ENCODE measurements at regions not wholly inside any gene's neighbourhood (a gene's known extent, or its start where the extent isn't known, plus 50 kb on each side); places are given as distances from the start of the nearest gene placed in this dataset.

DNA sequence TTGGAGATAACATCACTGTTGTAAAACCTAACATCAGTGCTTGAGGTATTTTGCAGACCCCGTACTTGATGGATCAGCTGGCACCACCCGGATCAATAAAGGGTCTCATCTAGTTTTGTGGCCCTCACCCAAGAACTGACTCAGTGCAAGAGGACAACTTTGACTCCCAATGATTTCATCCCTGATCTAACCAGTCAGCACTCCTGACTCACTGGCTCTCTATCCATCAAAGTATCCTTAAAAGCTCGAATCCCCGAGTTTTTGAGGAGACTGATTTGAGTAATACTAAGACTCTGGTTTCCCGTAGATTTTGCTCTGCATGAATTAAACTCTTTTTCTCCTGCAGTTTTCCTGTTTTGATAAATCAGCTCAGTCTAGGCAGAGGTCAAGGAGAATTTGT lies 2498.1 kb downstream of the PCDH7 start:
- no peak overlapping the region for H3K4me3 ChIP-seq (replicated peaks; ENCODE audit: low read depth, low read length)
- TF ChIP-seq CTCF (IDR thresholded peaks at IDR 0.05; ENCODE audit: low read depth, low read length, missing control alignments): no peak
- DNase-seq (ENCODE audit: extremely low read depth, low read depth): no peak

GRCh38 chr4:33226133-33226532 lies 2506.0 kb downstream of the PCDH7 start:
- TF ChIP-seq CTCF (IDR thresholded peaks at IDR 0.05; ENCODE audit: low read depth, low read length, missing control alignments): no peak
- H3K4me3 ChIP-seq (replicated peaks; ENCODE audit: low read depth, low read length): no peak overlapping the region
- DNase-seq (ENCODE audit: extremely low read depth, low read depth): no peak

DNA sequence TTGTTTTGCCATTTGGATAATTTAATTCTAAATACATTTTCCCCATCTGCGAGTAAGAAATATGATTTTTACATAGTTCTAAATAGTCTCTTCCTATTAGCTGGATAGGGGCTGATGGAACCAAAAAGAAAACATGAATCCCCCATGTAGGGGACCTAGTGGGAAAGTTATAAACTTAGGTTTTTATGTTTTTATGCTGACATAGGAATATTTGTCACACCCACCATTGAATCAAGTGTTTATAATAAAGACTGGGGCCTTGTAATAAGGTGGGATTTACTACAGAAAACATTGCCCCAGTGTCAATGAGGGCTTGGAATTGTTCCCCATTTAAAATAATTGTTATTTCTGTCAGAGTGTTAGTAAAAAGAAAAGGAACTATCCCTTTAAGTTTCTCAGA lies 2506.6 kb downstream of the PCDH7 start:
- DNase-seq (ENCODE audit: extremely low read depth, low read depth): no peak
- TF ChIP-seq CTCF (IDR thresholded peaks at IDR 0.05; ENCODE audit: low read depth, low read length, missing control alignments): no peak
- no peak overlapping the region for H3K4me3 ChIP-seq (replicated peaks; ENCODE audit: low read depth, low read length)

- no peak overlapping the region for H3K4me3 ChIP-seq (replicated peaks; ENCODE audit: low read depth, low read length)
- no peak for DNase-seq (ENCODE audit: extremely low read depth, low read depth)
- no peak for TF ChIP-seq CTCF (IDR thresholded peaks at IDR 0.05; ENCODE audit: low read depth, low read length, missing control alignments)
Observed at GRCh38 chr4:33255094-33255493, 2534.9 kb downstream of the PCDH7 start.

GRCh38 chr4:33255507-33255906 lies 2535.3 kb downstream of the PCDH7 start:
- no peak for TF ChIP-seq CTCF (IDR thresholded peaks at IDR 0.05; ENCODE audit: low read depth, low read length, missing control alignments)
- H3K4me3 ChIP-seq (replicated peaks; ENCODE audit: low read depth, low read length): no peak overlapping the region
- DNase-seq (ENCODE audit: extremely low read depth, low read depth): no peak

- no peak overlapping the region for H3K4me3 ChIP-seq (replicated peaks; ENCODE audit: low read depth, low read length)
- DNase-seq (ENCODE audit: extremely low read depth, low read depth): peak; percentile 66
- no peak for TF ChIP-seq CTCF (IDR thresholded peaks at IDR 0.05; ENCODE audit: low read depth, low read length, missing control alignments)
Observed at GRCh38 chr4:33262824-33263223, 2542.7 kb downstream of the PCDH7 start.

DNA sequence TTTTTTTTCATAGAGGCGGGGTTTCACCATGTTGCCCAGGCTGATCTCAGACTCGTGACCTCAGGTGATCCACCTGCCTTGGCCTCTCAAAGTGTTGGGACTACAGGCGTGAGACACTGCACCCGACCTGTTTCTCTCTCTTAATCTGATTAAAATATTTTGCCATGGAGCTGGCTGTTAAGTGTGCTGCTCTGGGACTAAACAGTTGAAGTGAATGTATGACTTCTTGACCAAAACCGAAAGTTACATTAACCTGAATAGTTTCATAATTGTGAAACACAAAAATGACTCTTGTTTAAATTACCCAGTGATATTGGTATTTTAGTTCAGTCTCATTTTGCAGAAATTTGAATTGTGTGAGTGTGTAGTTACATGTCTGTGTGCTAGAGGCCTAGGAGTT lies 2548.6 kb downstream of the PCDH7 start:
- no peak overlapping the region for H3K4me3 ChIP-seq (replicated peaks; ENCODE audit: low read depth, low read length)
- no peak for DNase-seq (ENCODE audit: extremely low read depth, low read depth)
- no peak for TF ChIP-seq CTCF (IDR thresholded peaks at IDR 0.05; ENCODE audit: low read depth, low read length, missing control alignments)

Measured in HFF-Myc (cell line).